ENCODE measurements at regions not wholly inside any gene's neighbourhood (a gene's known extent, or its start where the extent isn't known, plus 50 kb on each side); places are given as distances from the start of the nearest gene placed in this dataset.

GRCh38 chr17:69856946-69857345, 218.1 kb upstream of the KCNJ16 start:
- intact Hi-C loops (cut with DNase I): no loop called here
- DNase-seq: no peak
- ATAC-seq: no peak
- no peak for TF ChIP-seq CTCF (IDR thresholded peaks at IDR 0.05)
- H3K36me3 ChIP-seq (ENCODE audit: insufficient read depth in 1 of 2, low read depth in 1 of 2): no peaks in the 10 kb centered on the region
- H3K27ac ChIP-seq: no peak overlapping the region
- peaks cover 17% of the 10 kb centered on the region for H3K9me3 ChIP-seq
- 78 to 84% (median 78%) methylated on average over 1 of the region's 1 CpG for WGBS, 3 donors
- no peak overlapping the region for H3K4me3 ChIP-seq
- peaks cover 14% of the 10 kb centered on the region for H3K4me1 ChIP-seq
- no peaks in the 10 kb centered on the region for H3K27me3 ChIP-seq (ENCODE audit: insufficient read depth in 3 of 3, low read length in 2 of 3)

GRCh38 chr17:69857412-69857835, 217.6 kb upstream of the KCNJ16 start:
- intact Hi-C loops (cut with DNase I): no loop called here
- Histone ChIP-seq H3K27me3 (ENCODE audit: insufficient read depth in 3 of 3, low read length in 2 of 3) (no peaks in the 10 kb centered on the region), H3K9me3 (peaks cover 17% of the 10 kb centered on the region), H3K27ac (no peak overlapping the region), H3K4me3 (no peak overlapping the region), H3K4me1 (peaks cover 14% of the 10 kb centered on the region), H3K36me3 (ENCODE audit: insufficient read depth in 1 of 2, low read depth in 1 of 2) (no peaks in the 10 kb centered on the region)
- DNase-seq: no peak
- no peak for TF ChIP-seq CTCF (IDR thresholded peaks at IDR 0.05)
- ATAC-seq: peak in 1 of 4 donors; percentile 51

GRCh38 chr17:69858460-69858859, 216.6 kb upstream of the KCNJ16 start:
- WGBS, 3 donors: 63 to 81% (median 65%) methylated on average over 3 of the region's 3 CpGs
- no peaks in the 10 kb centered on the region for H3K36me3 ChIP-seq (ENCODE audit: insufficient read depth in 1 of 2, low read depth in 1 of 2)
- no peak for DNase-seq
- intact Hi-C loops (cut with DNase I): no loop called here
- TF ChIP-seq CTCF (IDR thresholded peaks at IDR 0.05): no peak
- ATAC-seq: no peak
- H3K27ac ChIP-seq: no peak overlapping the region
- H3K4me3 ChIP-seq: no peak overlapping the region
- H3K27me3 ChIP-seq (ENCODE audit: insufficient read depth in 3 of 3, low read length in 2 of 3): no peaks in the 10 kb centered on the region
- peaks cover 12% of the 10 kb centered on the region for H3K4me1 ChIP-seq
- peaks cover 17% of the 10 kb centered on the region for H3K9me3 ChIP-seq

GRCh38 chr17:69860142-69860680, 214.8 kb upstream of the KCNJ16 start:
- H3K36me3 ChIP-seq (ENCODE audit: insufficient read depth in 1 of 2, low read depth in 1 of 2): no peaks in the 10 kb centered on the region
- 75 to 87% (median 87%) methylated on average over 3 of the region's 3 CpGs for WGBS, 3 donors
- no peak overlapping the region for H3K4me3 ChIP-seq
- ATAC-seq: no peak
- TF ChIP-seq CTCF (IDR thresholded peaks at IDR 0.05): no peak
- H3K27ac ChIP-seq: no peak overlapping the region
- peaks cover 17% of the 10 kb centered on the region for H3K9me3 ChIP-seq
- intact Hi-C loops (cut with DNase I): no loop called here
- H3K27me3 ChIP-seq (ENCODE audit: insufficient read depth in 3 of 3, low read length in 2 of 3): no peaks in the 10 kb centered on the region
- no peaks in the 10 kb centered on the region for H3K4me1 ChIP-seq
- no peak for DNase-seq

- DNase-seq (no peak), ATAC-seq (no peak)
- no peak for TF ChIP-seq CTCF (IDR thresholded peaks at IDR 0.05)
- Histone ChIP-seq H3K27ac (no peak overlapping the region), H3K4me1 (no peaks in the 10 kb centered on the region), H3K27me3 (ENCODE audit: insufficient read depth in 3 of 3, low read length in 2 of 3) (no peaks in the 10 kb centered on the region), H3K4me3 (no peak overlapping the region), H3K9me3 (no peaks in the 10 kb centered on the region), H3K36me3 (ENCODE audit: insufficient read depth in 1 of 2, low read depth in 1 of 2) (no peaks in the 10 kb centered on the region)
- 90 to 91% (median 91%) methylated on average over 2 of the region's 2 CpGs for WGBS, 3 donors
- intact Hi-C loops (cut with DNase I): no loop called here
These were observed 210.6 kb upstream of the KCNJ16 start for GRCh38 chr17:69864462-69864861.

Data from psoas muscle (tissue), 7 donors.